ENCODE measurements at regions not wholly inside any gene's neighbourhood (a gene's known extent, or its start where the extent isn't known, plus 50 kb on each side); places are given as distances from the start of the nearest gene placed in this dataset.

- H3K9me3 ChIP-seq (ENCODE audit: control insufficient read depth, insufficient read depth, low read depth, low read length) = no peaks in the 10 kb centered on the region
- no peaks in the 10 kb centered on the region for H3K4me1 ChIP-seq (ENCODE audit: control insufficient read depth, insufficient read depth, low read length)
- ChIA-PET CTCF (no interaction called here), POLR2A (no interaction called here)
- H3K27ac ChIP-seq (ENCODE audit: extremely low read depth, low read depth, low read length) = no peak overlapping the region
- H3K36me3 ChIP-seq (ENCODE audit: control insufficient read depth in 2 of 2, insufficient read depth in 1 of 2, low read length in 2 of 2) = no peaks in the 10 kb centered on the region
- TF ChIP-seq ZNF596 (tag by site-specific recombination; IDR thresholded peaks at IDR 0.05) (no peak), ZNF426 (tag by site-specific recombination; IDR thresholded peaks at IDR 0.05) (no peak), BCL11B (tag by site-specific recombination; IDR thresholded peaks at IDR 0.05; ENCODE audit: low read depth) (no peak), ZNF776 (tag by site-specific recombination; IDR thresholded peaks at IDR 0.05; ENCODE audit: borderline replicate concordance) (no peak), ZNF561 (tag by site-specific recombination; IDR thresholded peaks at IDR 0.05; ENCODE audit: borderline replicate concordance) (no peak), ZNF529 (tag by site-specific recombination; IDR thresholded peaks at IDR 0.05; ENCODE audit: insufficient replicate concordance) (no peak), ZBTB17 (tag by site-specific recombination; IDR thresholded peaks at IDR 0.05) (no peak), ELK4 (IDR thresholded peaks at IDR 0.05; ENCODE audit: borderline replicate concordance, low read depth, low read length) (no peak), ZNF324 (tag by site-specific recombination; IDR thresholded peaks at IDR 0.05) (no peak), ZNF433 (tag by site-specific recombination; IDR thresholded peaks at IDR 0.05; ENCODE audit: low read depth) (no peak), ZNF202 (tag by site-specific recombination; IDR thresholded peaks at IDR 0.05; ENCODE audit: borderline replicate concordance) (no peak), ZNF239 (tag by site-specific recombination; IDR thresholded peaks at IDR 0.05) (no peak), ZNF843 (tag by site-specific recombination; IDR thresholded peaks at IDR 0.05) (no peak), ZNF280D (tag by site-specific recombination; IDR thresholded peaks at IDR 0.05) (no peak), WT1 (tag by site-specific recombination; IDR thresholded peaks at IDR 0.05) (no peak)
- no peak overlapping the region for H3K4me3 ChIP-seq (ENCODE audit: low read depth, low read length)
These were observed 157.5 kb upstream of the FHL2 start for GRCh38 chr2:105556366-105556765.

- no peaks in the 10 kb centered on the region for H3K9me3 ChIP-seq (ENCODE audit: control insufficient read depth, insufficient read depth, low read depth, low read length)
- no peaks in the 10 kb centered on the region for H3K36me3 ChIP-seq (ENCODE audit: control insufficient read depth in 2 of 2, insufficient read depth in 1 of 2, low read length in 2 of 2)
- H3K4me3 ChIP-seq (ENCODE audit: low read depth, low read length) = no peak overlapping the region
- CTCF ChIA-PET = interaction anchor here (0.6 to 1.4 kb wide), 4 partner anchors 10 to 656 kb away, joined by 3 to 5 read pairs (median 4); no protein-coding TSS in a partner anchor
- H3K27ac ChIP-seq (ENCODE audit: extremely low read depth, low read depth, low read length) = no peak overlapping the region
- POLR2A ChIA-PET = no interaction called here
- no peak for TF ChIP-seq ZNF362 (tag by site-specific recombination; IDR thresholded peaks at IDR 0.05)
- no peak for TF ChIP-seq ZNF274 (IDR thresholded peaks at IDR 0.05; ENCODE audit: low read length)
- TF ChIP-seq ZNF274 (tag by site-specific recombination; IDR thresholded peaks at IDR 0.05; ENCODE audit: borderline replicate concordance) = no peak
- no peak for TF ChIP-seq BCL11B (tag by site-specific recombination; IDR thresholded peaks at IDR 0.05; ENCODE audit: low read depth)
- TF ChIP-seq REPIN1 (tag by site-specific recombination; IDR thresholded peaks at IDR 0.05; ENCODE audit: low read depth) = no peak
- no peak for TF ChIP-seq YY2 (tag by site-specific recombination; IDR thresholded peaks at IDR 0.05)
- no peak for TF ChIP-seq MZF1 (tag by site-specific recombination; IDR thresholded peaks at IDR 0.05; ENCODE audit: borderline replicate concordance)
- TF ChIP-seq ZNF654 (tag by site-specific recombination; IDR thresholded peaks at IDR 0.05; ENCODE audit: low read depth) = no peak
- no peak for TF ChIP-seq ZNF785 (tag by site-specific recombination; IDR thresholded peaks at IDR 0.05)
- no peaks in the 10 kb centered on the region for H3K4me1 ChIP-seq (ENCODE audit: control insufficient read depth, insufficient read depth, low read length)
These were observed 155.4 kb upstream of the FHL2 start for GRCh38 chr2:105554235-105554634.
